LNCAP (cell line): ENCODE measurements at regions not wholly inside any gene's neighbourhood (a gene's known extent, or its start where the extent isn't known, plus 50 kb on each side); places are given as distances from the start of the nearest gene placed in this dataset.

Experiments used
- TF ChIP-seq, protein P1 (sequence below): fragments of 450-650 bp; IDR thresholded peaks from 2 replicates; pipeline ENCODE4 v1.5.1; 2017; ENCODE audit warnings: mild to moderate bottlenecking

DNA sequence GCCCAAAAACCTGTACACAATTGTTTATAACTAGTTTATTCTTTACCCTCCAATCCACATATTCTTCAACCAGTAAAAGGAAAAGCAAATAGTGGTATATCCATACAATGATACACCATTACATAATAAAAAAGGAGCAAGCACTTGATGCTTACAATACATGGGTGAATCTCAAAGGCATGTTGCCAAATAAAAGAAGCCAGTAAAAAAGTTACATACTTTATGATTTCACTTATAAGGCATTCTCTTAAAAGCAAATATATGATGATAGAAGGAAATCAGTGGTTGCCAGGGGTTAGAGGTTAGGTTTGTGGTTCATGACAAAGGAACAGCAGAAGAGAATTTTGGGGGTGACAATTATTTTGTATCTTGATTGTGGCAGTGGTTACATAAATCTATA, 896.1 kb upstream of the LCORL start:
- TF ChIP-seq, protein P1, sequence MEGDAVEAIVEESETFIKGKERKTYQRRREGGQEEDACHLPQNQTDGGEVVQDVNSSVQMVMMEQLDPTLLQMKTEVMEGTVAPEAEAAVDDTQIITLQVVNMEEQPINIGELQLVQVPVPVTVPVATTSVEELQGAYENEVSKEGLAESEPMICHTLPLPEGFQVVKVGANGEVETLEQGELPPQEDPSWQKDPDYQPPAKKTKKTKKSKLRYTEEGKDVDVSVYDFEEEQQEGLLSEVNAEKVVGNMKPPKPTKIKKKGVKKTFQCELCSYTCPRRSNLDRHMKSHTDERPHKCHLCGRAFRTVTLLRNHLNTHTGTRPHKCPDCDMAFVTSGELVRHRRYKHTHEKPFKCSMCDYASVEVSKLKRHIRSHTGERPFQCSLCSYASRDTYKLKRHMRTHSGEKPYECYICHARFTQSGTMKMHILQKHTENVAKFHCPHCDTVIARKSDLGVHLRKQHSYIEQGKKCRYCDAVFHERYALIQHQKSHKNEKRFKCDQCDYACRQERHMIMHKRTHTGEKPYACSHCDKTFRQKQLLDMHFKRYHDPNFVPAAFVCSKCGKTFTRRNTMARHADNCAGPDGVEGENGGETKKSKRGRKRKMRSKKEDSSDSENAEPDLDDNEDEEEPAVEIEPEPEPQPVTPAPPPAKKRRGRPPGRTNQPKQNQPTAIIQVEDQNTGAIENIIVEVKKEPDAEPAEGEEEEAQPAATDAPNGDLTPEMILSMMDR = no peak

DNA sequence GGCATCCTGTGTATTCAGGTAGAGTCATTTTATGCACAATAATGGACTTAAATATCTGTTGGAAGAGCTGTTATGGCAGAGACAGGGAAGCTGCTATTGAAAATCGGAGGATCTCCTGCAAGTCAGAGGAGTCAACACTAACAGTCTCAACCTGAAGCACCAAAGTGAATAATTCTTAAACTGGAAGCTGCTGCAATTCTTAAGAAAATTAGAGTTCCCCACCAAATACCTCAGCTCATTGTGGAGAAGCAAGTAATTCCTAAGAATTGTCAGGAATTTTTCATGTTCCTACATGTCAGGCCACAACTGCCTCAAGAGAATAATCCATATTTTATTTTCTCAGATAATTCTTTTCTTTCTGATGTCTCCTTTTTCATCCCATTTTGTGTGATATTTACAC, 892.6 kb upstream of the LCORL start:
- TF ChIP-seq, protein P1 = no peak

DNA sequence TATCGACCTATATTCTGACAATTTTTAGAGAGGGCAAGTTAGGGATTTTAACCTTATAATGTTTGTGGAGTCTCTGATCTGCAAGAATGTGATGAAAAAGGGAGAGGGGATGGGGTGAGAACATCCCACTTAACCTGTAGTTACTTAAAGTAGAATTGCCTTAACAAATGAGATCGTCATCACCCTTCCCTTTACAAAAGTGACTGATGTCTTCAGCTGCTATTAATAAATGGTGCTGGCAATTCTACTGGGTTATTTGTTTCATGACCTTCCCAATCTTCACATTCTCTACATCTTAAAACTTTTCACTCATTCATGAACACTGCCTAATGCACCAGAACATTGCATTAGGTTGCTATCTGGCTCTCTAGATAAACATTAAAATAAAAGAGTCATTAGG, 873.4 kb upstream of the LCORL start:
- TF ChIP-seq, protein P1 = no peak

DNA sequence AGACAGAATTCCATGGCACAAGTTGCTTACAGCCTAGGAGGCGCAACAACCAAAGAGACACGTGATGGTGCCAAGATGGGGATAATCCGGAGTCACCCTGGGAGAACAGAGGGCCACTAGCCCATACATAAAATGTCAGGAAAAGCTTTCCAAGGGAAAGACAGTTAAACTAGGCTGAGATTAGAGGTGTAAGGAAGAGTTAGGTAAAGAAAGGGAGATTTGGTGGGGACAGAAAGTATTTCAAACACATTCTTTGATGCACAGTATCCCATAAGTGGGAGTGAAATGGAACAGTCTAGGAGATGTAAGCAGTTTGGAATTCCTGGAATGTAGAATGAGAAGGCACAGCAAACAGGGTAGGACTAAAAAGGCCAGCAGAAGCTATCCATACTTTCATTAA, 860.9 kb upstream of the LCORL start:
- TF ChIP-seq, protein P1 = no peak

DNA sequence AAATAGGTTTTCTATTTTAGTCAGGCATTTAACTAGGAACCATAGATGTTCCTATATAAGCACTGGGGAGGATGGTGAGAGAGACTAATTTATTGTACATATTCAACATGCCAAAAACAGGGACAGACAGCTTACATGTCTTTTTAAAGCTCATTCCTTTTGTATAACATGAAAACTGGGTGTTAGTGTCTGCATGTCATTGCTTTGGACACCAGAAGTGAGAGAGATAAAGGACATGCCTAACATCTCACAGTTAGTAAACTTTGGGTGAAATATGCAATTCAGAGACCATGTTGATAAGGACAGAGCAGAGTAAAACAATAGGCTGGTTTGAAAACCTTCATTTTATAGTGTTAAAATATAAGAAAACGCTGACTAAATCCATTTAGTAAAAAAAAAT, 860.0 kb upstream of the LCORL start:
- TF ChIP-seq, protein P1 = no peak

DNA sequence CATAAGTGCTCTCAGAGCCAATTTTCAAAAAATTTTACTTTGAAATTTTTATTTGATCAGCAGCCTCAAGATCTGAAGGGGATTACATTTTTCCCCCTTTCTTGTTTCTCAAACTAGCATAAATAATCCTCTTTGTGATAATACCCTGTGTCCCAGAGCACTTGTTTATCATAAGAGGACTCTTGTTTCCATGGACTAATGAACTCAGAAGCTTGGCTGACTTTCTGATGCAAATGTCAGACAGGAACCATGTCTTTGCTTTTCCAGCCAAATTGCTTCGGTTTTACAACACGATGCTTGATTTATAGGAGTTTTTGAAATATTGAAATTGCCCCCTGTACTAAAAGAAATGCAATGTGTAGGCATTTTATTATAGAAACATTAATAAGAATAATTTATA, 859.3 kb upstream of the LCORL start:
- TF ChIP-seq, protein P1 = no peak

DNA sequence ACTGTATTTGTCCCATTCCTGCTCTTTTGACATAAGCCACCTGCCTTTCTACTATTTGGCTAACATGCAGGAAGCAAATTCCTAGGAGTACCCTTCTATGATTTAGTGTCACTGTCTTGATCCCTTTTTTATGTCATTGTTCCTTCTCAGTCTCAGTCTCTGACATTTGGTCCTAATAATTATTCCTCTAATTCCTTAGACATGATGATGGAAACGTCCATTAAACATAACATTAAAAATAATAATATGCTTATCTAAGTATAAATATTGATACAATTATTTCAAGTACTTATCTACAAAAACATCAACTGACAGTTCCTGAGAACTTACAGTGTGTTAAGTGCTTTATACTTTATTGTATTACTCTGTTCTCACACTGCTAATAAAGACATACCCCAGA, 857.0 kb upstream of the LCORL start:
- TF ChIP-seq, protein P1 = no peak

DNA sequence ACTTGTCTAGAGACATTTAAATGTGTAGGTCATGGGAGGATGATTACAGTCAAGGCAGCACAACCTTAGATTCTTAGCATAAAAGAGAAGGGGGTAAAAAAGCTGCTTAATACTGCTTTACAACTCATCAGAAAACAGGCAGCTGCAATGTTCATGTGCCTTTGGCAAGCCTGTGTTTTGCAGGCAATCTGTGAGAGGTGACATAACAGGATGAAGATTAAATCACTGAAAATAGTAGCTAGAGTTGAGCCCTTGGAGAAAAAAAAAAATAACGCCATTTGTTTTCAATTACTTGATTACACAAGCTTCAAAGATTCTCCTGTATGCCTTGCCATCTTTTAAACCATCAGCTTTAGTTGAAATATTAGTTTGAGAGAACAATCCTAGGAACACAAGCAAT, 847.6 kb upstream of the LCORL start:
- TF ChIP-seq, protein P1 = no peak
